ENCODE measurements at regions not wholly inside any gene's neighbourhood (a gene's known extent, or its start where the extent isn't known, plus 50 kb on each side); places are given as distances from the start of the nearest gene placed in this dataset.

DNA sequence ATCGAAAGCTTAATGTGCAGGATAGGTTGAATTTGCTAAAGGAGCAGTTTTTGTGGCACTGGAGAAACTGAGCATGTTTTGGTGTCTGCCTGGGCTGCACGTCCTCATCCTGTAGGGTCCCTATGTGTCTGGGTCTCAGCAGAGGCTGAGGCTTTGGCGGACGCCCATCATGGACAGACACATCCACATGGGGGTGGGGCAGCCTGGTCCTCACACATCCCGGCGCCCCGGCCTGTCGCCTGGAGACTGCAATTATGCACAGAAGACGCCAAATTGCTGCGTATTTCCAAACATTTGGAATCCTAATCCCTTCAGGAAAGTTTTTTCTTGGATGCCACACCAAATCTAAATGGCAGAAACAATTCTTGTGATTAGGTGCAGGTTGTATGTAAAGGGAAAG, 128.2 kb upstream of the TWIST2 start (continued):
- TF ChIP-seq ZNF37A (tag by site-specific recombination; IDR thresholded peaks at IDR 0.05) = no peak
- TF ChIP-seq, protein P1, sequence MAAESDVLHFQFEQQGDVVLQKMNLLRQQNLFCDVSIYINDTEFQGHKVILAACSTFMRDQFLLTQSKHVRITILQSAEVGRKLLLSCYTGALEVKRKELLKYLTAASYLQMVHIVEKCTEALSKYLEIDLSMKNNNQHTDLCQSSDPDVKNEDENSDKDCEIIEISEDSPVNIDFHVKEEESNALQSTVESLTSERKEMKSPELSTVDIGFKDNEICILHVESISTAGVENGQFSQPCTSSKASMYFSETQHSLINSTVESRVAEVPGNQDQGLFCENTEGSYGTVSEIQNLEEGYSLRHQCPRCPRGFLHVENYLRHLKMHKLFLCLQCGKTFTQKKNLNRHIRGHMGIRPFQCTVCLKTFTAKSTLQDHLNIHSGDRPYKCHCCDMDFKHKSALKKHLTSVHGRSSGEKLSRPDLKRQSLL (tag by site-specific recombination; IDR thresholded peaks at IDR 0.05) = no peak
- TF ChIP-seq, protein P2, sequence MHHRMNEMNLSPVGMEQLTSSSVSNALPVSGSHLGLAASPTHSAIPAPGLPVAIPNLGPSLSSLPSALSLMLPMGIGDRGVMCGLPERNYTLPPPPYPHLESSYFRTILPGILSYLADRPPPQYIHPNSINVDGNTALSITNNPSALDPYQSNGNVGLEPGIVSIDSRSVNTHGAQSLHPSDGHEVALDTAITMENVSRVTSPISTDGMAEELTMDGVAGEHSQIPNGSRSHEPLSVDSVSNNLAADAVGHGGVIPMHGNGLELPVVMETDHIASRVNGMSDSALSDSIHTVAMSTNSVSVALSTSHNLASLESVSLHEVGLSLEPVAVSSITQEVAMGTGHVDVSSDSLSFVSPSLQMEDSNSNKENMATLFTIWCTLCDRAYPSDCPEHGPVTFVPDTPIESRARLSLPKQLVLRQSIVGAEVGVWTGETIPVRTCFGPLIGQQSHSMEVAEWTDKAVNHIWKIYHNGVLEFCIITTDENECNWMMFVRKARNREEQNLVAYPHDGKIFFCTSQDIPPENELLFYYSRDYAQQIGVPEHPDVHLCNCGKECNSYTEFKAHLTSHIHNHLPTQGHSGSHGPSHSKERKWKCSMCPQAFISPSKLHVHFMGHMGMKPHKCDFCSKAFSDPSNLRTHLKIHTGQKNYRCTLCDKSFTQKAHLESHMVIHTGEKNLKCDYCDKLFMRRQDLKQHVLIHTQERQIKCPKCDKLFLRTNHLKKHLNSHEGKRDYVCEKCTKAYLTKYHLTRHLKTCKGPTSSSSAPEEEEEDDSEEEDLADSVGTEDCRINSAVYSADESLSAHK (tag by site-specific recombination; IDR thresholded peaks at IDR 0.05) = no peak
- no peak for TF ChIP-seq ZNF600 (tag by site-specific recombination; IDR thresholded peaks at IDR 0.05)
- no peak for TF ChIP-seq BCL11B (tag by site-specific recombination; IDR thresholded peaks at IDR 0.05; ENCODE audit: low read depth)
- TF ChIP-seq, protein P3, sequence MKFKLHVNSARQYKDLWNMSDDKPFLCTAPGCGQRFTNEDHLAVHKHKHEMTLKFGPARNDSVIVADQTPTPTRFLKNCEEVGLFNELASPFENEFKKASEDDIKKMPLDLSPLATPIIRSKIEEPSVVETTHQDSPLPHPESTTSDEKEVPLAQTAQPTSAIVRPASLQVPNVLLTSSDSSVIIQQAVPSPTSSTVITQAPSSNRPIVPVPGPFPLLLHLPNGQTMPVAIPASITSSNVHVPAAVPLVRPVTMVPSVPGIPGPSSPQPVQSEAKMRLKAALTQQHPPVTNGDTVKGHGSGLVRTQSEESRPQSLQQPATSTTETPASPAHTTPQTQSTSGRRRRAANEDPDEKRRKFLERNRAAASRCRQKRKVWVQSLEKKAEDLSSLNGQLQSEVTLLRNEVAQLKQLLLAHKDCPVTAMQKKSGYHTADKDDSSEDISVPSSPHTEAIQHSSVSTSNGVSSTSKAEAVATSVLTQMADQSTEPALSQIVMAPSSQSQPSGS (tag by site-specific recombination; IDR thresholded peaks at IDR 0.05; ENCODE audit: low read depth) = no peak
- TF ChIP-seq, protein P4, sequence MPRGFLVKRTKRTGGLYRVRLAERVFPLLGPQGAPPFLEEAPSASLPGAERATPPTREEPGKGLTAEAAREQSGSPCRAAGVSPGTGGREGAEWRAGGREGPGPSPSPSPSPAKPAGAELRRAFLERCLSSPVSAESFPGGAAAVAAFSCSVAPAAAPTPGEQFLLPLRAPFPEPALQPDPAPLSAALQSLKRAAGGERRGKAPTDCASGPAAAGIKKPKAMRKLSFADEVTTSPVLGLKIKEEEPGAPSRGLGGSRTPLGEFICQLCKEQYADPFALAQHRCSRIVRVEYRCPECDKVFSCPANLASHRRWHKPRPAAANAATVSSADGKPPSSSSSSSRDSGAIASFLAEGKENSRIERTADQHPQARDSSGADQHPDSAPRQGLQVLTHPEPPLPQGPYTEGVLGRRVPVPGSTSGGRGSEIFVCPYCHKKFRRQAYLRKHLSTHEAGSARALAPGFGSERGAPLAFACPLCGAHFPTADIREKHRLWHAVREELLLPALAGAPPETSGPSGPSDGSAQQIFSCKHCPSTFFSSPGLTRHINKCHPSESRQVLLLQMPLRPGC (tag by site-specific recombination; IDR thresholded peaks at IDR 0.05) = no peak
- no peak for TF ChIP-seq ZNF48 (tag by site-specific recombination; IDR thresholded peaks at IDR 0.05)
- TF ChIP-seq, protein P5, sequence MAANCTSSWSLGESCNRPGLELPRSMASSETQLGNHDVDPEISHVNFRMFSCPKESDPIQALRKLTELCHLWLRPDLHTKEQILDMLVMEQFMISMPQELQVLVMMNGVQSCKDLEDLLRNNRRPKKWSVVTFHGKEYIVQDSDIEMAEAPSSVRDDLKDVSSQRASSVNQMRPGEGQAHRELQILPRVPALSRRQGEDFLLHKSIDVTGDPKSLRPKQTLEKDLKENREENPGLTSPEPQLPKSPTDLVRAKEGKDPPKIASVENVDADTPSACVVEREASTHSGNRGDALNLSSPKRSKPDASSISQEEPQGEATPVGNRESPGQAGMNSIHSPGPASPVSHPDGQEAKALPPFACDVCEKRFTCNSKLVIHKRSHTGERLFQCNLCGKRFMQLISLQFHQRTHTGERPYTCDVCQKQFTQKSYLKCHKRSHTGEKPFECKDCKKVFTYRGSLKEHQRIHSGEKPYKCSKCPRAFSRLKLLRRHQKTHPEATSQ (tag by site-specific recombination; IDR thresholded peaks at IDR 0.05) = no peak
- TF ChIP-seq ZEB2 (tag by site-specific recombination; IDR thresholded peaks at IDR 0.05) = no peak

DNA sequence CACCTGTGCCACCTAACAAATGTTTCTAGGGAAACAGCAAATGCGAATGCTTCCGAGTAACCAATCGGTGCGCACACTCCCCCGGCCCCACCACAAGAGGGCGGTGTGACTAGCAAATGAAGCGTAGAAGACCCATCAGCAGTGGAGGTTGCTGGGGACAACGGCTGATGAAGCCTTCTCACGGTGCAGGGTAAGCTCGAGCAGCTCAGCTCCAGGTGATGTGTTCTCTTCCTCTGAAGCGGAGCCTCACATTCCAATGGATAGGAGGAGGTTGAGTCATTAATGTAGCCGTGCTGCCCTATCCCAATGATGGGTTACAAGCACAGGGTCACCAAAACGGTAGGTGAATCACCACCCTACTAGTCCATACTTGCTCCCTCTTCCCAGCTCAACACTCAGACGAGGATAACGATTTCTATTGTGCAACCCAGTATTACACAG, 127.6 kb upstream of the TWIST2 start:
- Histone ChIP-seq H3K27ac (ENCODE audit: extremely low read depth, low read depth, low read length) (no peak overlapping the region), H3K36me3 (ENCODE audit: control insufficient read depth in 2 of 2, insufficient read depth in 1 of 2, low read length in 2 of 2) (no peaks in the 10 kb centered on the region), H3K4me1 (ENCODE audit: control insufficient read depth, insufficient read depth, low read length) (no peaks in the 10 kb centered on the region), H3K4me3 (ENCODE audit: low read depth, low read length) (no peak overlapping the region), H3K9me3 (ENCODE audit: control insufficient read depth, insufficient read depth, low read depth, low read length) (no peaks in the 10 kb centered on the region)
- TF ChIP-seq ZNF585B (tag by site-specific recombination; IDR thresholded peaks at IDR 0.05) (no peak), ZNF654 (tag by site-specific recombination; IDR thresholded peaks at IDR 0.05; ENCODE audit: low read depth) (peak; percentile 36), ZNF10 (tag by site-specific recombination; IDR thresholded peaks at IDR 0.05) (0 out of 2 replicates have a peak, but pooled peaks have one; percentile 60)
- TF ChIP-seq, protein P6, sequence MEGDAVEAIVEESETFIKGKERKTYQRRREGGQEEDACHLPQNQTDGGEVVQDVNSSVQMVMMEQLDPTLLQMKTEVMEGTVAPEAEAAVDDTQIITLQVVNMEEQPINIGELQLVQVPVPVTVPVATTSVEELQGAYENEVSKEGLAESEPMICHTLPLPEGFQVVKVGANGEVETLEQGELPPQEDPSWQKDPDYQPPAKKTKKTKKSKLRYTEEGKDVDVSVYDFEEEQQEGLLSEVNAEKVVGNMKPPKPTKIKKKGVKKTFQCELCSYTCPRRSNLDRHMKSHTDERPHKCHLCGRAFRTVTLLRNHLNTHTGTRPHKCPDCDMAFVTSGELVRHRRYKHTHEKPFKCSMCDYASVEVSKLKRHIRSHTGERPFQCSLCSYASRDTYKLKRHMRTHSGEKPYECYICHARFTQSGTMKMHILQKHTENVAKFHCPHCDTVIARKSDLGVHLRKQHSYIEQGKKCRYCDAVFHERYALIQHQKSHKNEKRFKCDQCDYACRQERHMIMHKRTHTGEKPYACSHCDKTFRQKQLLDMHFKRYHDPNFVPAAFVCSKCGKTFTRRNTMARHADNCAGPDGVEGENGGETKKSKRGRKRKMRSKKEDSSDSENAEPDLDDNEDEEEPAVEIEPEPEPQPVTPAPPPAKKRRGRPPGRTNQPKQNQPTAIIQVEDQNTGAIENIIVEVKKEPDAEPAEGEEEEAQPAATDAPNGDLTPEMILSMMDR (tag by site-specific recombination; IDR thresholded peaks at IDR 0.05) = peak; percentile 63; the same call in 1 of the 2 replicates
- POLR2A ChIA-PET = no interaction called here
- CTCF ChIA-PET = interaction anchor here (0.6 to 4.0 kb wide), 19 partner anchors 9 to 449 kb away, joined by 3 to 24 read pairs (median 4); no protein-coding TSS in a partner anchor
